GM19023 (cell line): ENCODE measurements at regions not wholly inside any gene's neighbourhood (a gene's known extent, or its start where the extent isn't known, plus 50 kb on each side); places are given as distances from the start of the nearest gene placed in this dataset.

Source experiments
- ATAC-seq: cut with Tn5 transposase; IDR thresholded peaks from one replicate; pipeline ENCODE4 v1.9.1; 2021; ENCODE audit warnings: mild to moderate bottlenecking, moderate library complexity; ENCODE audit not compliant: unreplicated experiment

DNA sequence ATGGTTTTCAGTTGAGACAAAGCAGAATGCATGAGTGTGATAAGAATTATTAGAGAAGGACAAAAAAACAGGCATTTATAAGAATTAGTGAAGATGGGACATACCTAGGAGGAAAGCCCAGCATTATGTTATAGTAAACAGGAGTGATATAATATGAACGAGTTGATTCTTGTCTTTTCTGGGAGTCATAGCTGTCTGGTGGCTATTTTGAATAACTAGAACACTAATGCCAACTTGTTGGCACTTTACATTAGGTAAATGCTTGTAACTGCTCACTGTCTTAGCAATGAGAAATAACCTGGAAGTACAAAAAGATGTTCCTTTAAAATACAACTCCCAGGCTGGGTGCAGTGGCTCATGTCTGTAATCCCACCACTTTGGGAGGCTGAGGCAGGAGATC is 540.8 kb upstream of the SPHKAP start:
- no peak for ATAC-seq

DNA sequence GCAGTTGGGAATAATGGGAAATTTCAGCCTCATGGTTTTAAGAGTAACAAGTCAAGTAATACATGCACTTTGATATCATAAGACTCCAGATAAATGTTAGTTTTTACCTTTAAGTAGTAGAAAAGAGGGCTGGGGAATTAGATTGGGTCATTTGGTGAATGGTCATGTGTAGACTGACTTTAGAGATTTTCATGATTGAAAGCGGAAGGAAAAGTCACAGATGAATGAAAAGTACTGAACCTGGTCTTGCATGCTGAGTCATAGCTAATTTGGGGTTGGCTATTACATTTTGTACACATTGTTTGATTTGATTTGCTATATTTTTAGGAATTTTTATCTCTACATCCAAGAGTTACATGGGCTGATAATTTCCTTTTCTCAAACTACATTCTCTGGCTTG is 539.4 kb upstream of the SPHKAP start:
- ATAC-seq = no peak

- no peak for ATAC-seq
These were observed 528.4 kb upstream of the SPHKAP start for GRCh38 chr2:228709788-228710371.

DNA sequence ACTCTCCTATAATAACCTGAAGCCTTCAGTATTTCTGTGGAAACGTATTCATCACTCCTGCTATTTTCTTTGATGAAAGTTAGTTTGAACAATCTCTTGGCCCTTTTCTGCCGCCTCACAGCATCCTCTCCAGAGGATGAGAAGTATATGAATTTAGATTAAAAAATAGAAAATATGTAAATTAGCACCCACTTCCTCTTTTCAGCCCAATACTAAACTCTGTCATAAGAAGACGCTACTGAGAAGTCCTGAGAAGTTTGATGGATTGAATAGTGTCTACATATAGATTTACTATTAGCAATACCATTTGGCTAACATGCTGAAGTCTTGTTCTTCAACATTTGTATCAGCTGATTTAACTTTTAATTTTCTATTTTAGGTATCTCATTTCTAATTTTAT is 526.4 kb upstream of the SPHKAP start:
- ATAC-seq = no peak

DNA sequence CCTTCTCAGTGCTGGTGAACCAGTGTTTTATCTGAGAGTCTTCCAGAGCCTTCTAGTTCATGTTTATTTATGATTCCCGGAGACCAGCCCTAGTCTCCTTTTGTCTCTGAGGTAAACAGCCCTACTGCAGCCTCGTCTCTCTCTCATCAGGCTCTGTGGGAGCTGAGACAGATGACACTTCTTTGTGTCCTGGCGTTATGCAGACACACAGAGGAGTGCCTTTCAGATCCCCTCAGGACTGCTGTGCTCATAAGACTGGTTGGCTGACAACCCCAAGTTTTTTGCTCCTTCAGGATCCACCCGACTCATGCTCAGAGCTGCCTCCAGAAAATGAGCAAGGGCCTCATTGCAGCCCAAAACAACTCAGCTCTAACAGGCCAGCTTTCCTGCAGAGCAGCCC is 523.8 kb upstream of the SPHKAP start:
- no peak for ATAC-seq

- no peak for ATAC-seq
These were observed 521.7 kb upstream of the SPHKAP start for GRCh38 chr2:228703152-228703551.

- no peak for ATAC-seq
These were observed 520.0 kb upstream of the SPHKAP start for GRCh38 chr2:228701506-228701905.

DNA sequence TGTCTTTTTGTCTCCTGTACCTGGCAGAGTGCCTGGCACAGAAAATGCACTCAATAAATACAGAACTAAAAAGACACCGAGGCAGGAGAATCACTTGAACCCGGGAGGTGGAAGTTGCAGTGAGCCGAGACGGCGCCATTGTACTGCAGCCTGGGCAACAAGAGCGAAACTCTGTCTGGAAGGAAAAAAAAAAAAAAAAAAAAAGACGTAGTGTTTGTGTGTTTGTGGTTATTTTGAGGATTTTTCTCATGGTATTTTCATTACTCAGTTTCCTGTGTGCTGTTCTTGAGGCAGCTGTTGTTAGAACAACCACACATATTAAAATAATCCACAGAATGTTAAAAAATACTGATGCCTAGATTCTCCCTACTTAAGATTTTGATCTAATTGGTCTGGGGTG is 519.2 kb upstream of the SPHKAP start:
- no peak for ATAC-seq

DNA sequence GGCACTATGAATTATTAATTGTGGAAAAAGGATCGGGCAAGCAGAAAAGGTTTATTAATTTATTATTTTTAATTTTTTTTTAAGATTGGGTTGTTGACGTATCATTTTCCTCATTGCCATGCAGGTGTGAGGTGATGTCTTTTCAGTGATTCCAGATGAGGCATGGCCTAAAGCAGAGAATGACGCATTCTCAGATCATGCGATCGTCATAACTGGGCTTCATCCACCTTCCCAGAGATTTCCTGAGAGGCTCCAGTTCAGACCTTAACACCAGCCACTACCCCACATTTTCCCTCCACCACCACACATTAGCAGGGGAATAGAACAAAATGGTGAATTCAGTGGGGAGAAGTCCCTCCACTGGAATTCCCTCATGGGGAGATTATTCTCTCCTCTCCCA is 518.4 kb upstream of the SPHKAP start:
- no peak for ATAC-seq

DNA sequence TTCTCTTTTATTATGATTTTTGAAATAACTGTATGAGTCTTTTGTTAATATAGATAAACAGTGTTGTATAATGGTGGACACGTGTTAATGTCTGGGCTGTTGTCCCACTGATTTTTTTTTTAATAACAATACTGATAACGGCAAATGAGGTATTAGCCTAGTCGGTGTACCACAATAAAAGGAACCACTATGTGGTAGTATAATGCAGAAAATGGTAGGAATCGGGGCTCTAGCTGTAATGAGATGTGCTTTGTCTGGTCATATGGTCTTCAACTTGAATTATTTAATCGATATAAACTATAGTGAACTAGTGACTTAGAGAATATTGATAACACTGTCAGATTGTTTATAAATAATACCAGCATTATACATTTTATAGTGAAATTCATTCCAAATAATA is 517.9 kb upstream of the SPHKAP start:
- no peak for ATAC-seq

GRCh38 chr2:228698963-228699362 is 517.5 kb upstream of the SPHKAP start:
- no peak for ATAC-seq

DNA sequence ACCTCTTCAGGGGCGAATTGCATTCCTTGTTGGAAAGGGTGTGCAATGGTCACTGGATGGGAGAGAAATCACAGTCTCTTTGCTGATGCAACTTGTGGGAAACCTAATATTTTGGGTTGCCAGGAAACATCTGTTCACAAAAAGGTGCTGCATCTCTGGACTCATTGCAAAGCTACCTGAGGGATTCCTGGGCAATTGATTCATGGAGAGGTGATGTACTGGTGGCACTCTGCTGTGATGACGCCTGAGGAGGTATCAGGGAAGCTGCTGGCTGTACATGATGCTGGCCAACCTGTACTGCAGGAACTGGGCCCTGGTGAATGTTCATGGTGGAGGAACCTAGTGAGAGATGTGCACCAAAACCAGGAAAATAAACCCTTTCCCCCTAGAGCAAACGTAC is 516.0 kb upstream of the SPHKAP start:
- ATAC-seq = no peak

- ATAC-seq = no peak
These were observed 509.2 kb upstream of the SPHKAP start for GRCh38 chr2:228690681-228691080.

DNA sequence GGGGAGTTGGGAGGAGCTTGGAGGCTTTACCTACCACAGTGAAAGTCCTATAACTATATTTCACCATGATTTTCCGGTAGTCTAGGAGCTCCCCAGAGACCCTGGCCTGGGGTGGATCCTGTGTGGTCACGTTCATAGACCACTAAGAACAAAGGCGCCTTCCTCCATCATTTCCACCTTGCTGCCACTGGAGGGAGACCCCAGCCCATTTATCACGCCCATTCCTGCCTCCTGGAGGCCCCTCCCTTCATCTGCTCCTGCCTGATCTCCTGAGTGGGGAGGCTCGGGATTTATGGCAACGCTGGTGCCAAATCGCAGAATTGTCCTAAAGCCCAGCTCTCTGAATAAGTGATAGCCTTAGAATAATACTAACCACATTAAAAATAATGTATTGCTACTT is 507.6 kb upstream of the SPHKAP start:
- no peak for ATAC-seq

DNA sequence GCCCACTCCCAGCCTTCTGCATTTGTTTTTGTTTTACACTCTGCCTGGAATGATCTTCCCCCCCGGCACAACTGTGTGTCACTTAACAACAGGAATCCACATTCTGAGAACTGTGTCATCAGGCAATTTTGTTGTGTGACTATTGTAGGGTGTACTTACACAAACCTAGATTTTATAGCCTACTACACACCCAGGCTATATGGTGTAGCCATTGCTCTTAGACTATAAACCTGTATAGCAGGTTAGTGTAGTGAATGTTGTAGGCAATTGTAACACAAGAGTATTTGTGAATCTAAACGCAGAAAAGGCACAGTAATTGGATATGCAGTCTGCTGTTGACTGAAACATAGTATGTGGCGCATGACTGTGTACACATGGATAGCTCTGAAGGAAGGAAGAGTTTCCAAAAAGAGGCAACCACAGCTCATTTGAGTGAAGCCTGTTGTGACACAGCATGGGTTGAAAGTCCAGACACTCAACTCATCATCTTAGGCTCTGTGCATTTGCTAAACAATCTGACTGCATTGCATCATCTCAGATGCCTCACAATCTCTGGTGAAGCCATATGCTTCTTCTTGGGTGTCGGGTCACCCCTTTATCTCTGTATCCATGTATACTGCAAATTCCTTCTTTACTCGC is 506.6 kb upstream of the SPHKAP start:
- no peak for ATAC-seq

DNA sequence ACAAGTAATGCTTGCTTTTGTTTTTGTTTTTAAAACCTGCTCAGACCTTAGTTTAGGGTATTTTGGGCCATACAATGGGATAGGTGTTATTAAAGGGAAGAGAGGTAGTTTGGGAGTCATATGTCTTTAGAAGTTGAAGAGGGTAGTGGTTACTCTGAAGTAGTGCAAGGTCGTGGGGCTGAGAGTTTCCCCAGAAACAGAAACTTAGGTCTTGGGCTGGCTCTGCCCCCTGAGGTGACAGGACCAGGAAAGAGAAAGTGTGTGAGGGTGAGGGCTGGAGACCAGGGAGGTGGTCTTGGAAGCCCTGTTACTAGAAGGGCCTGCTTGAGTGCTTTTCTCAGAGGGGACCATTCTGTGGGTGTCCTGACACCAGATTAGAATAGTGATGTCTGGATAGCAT is 500.5 kb upstream of the SPHKAP start:
- no peak for ATAC-seq

DNA sequence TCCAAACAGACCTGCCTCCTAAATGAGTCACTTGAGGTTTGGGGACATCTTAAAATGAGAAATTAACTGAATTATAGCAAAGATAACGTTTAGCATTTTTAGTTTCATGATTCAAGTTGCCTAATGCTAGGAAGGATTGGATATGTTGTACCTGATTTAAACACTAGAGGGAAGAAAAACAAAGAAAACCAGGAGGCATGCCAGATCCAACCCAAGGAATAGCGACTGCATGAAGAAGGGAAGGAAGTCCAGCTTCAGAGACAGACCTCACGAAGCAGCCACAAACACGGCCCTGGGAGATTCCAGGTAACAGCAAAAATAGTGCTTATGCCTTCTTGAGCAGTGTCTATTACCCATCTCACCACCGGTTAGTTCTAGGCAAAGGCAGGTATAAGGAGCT is 499.9 kb upstream of the SPHKAP start:
- ATAC-seq = no peak

- ATAC-seq = no peak
These were observed 496.6 kb upstream of the SPHKAP start for GRCh38 chr2:228678110-228678509.

DNA sequence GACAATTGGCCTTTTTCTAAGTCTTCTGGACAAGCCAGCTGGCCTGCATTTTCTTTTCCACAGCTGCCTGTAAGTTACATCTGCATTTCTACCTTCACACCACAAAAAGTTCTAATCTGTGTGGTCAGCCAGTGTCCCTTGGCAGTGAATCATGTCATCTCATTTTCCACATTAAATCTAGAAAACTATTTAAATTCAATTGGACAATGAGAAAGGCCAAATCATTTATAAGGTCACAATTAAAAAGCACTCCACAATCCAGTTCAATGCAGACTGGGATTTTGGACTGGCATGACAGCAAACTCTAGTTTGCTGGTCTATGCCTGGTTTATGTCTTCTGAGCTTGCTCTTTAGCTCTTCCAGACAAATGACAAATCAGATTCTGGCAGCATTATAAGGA is 494.2 kb upstream of the SPHKAP start:
- ATAC-seq = no peak

DNA sequence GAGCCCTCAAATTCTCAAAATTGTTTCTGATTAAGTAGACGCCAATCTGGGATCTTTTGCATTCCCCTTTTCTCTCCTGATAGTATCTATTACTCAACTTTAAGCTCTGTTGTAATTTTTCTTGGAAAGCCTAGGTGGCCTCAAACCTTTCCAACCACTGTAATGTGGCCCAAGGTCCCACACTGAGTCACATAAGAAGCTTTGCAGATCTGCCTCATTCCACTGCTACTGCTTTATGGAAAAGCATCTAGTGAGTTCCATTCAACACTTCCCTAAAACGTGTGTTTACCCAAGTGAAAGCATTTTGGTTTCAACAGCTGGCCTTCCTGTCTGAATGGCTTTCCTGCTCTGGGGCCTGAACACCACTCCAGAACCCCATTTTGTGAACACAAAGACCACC is 493.6 kb upstream of the SPHKAP start:
- ATAC-seq = no peak

- ATAC-seq = no peak
These were observed 492.5 kb upstream of the SPHKAP start for GRCh38 chr2:228673876-228674554.

- ATAC-seq = no peak
These were observed 488.2 kb upstream of the SPHKAP start for GRCh38 chr2:228669690-228670089.

- ATAC-seq = no peak
These were observed 483.7 kb upstream of the SPHKAP start for GRCh38 chr2:228665232-228665631.
